DMS153 treated with DMSO at 0.1 percent for 48 hours (cell line): ENCODE measurements at regions not wholly inside any gene's neighbourhood (a gene's known extent, or its start where the extent isn't known, plus 50 kb on each side); places are given as distances from the start of the nearest gene placed in this dataset.
"Not testable (repeated sequence)": the region's sequence is repeated elsewhere in the genome, so short reads cannot be mapped to it uniquely, and the experiment has no call there.

Experiments used
- DNase-seq: peaks from one replicate; lab custom pipeline; 2025; ENCODE audit not compliant: unreplicated experiment; lab: John Stamatoyannopoulos, UW

GRCh38 chr7:121623130-121623872 lies 227.2 kb upstream of the FAM3C start:
- no peak for DNase-seq

GRCh38 chr7:121621937-121622336 lies 225.8 kb upstream of the FAM3C start:
- no peak for DNase-seq

- no peak for DNase-seq
These were observed 225.0 kb upstream of the FAM3C start for GRCh38 chr7:121620953-121621606.

- DNase-seq, result no peak
These were observed 224.1 kb upstream of the FAM3C start for GRCh38 chr7:121620206-121620605.

GRCh38 chr7:121618182-121618581 lies 222.1 kb upstream of the FAM3C start:
- no peak for DNase-seq

GRCh38 chr7:121610243-121610642 lies 214.1 kb upstream of the FAM3C start:
- no peak for DNase-seq

- DNase-seq, result no peak
These were observed 213.1 kb upstream of the FAM3C start for GRCh38 chr7:121609208-121609607.

- DNase-seq, result no peak
These were observed 212.7 kb upstream of the FAM3C start for GRCh38 chr7:121608785-121609184.

GRCh38 chr7:121608183-121608582 lies 212.1 kb upstream of the FAM3C start:
- DNase-seq, result not testable (repeated sequence)

GRCh38 chr7:121605317-121605680 lies 209.2 kb upstream of the FAM3C start:
- peak; percentile 8 for DNase-seq

GRCh38 chr7:121604627-121605316 lies 208.7 kb upstream of the FAM3C start:
- DNase-seq, result no peak

- DNase-seq, result no peak
These were observed 207.8 kb upstream of the FAM3C start for GRCh38 chr7:121603886-121604285.

- DNase-seq, result no peak
These were observed 203.8 kb upstream of the FAM3C start for GRCh38 chr7:121599887-121600286.

GRCh38 chr7:121595758-121596696 lies 199.9 kb upstream of the FAM3C start:
- no peak for DNase-seq

GRCh38 chr7:121591926-121592325 lies 195.8 kb upstream of the FAM3C start:
- no peak for DNase-seq

- DNase-seq, result no peak
These were observed 191.3 kb upstream of the FAM3C start for GRCh38 chr7:121587435-121587834.

- no peak for DNase-seq
These were observed 186.2 kb upstream of the FAM3C start for GRCh38 chr7:121582258-121582657.

- DNase-seq, result no peak
These were observed 183.5 kb upstream of the FAM3C start for GRCh38 chr7:121579639-121580038.

GRCh38 chr7:121578669-121579068 lies 182.6 kb upstream of the FAM3C start:
- no peak for DNase-seq

GRCh38 chr7:121576148-121576917 lies 180.2 kb upstream of the FAM3C start:
- no peak for DNase-seq
